K562 (cell line): ENCODE measurements at regions not wholly inside any gene's neighbourhood (a gene's known extent, or its start where the extent isn't known, plus 50 kb on each side); places are given as distances from the start of the nearest gene placed in this dataset.

Experiments used
- CBX2 ChIP-seq: fragments of 200-600 bp; sonication (generic); IDR thresholded peaks from one replicate; pipeline ENCODE4 v1.6.1; 2012; ENCODE audit warnings: mild to moderate bottlenecking, low read length, inconsistent platforms; ENCODE audit not compliant: insufficient read depth, poor library complexity, severe bottlenecking
- CXXC5 ChIP-seq: fragments of 250-450 bp; sonication (Bioruptor Pico); IDR thresholded peaks from 2 replicates; pipeline ENCODE4 v1.8.0; 2022; ENCODE audit warnings: inconsistent platforms, mild to moderate bottlenecking, moderate library complexity
- MIER1 ChIP-seq: fragments of 450-650 bp; IDR thresholded peaks from 2 replicates; pipeline ENCODE4 v1.6.1; 2016; ENCODE audit warnings: antibody characterized with exemption, mild to moderate bottlenecking, low read depth
- NR2C2 ChIP-seq, 2 experiments: fragments of 200-800 bp in 1 of 2; sonication (Bioruptor generic) in 1 of 2; sonication (generic) in 1 of 2; formaldehyde crosslinking in 1 of 2; IDR thresholded peaks; 2 replicates each; pipeline versions ENCODE4 v1.6.1 to v1.8.0; 2016 to 2022; ENCODE audit warnings: mild to moderate bottlenecking in 1 of 2, missing compliant biosample characterization in 1 of 2, missing genetic modification characterization in 1 of 2, missing genetic modification reagents in 1 of 2
- U2AF2 ChIP-seq: fragments of 200-400 bp; formaldehyde crosslinking; optimal IDR thresholded peaks from 2 replicates; pipeline ENCODE3; 2017; ENCODE audit warnings: low read depth, mild to moderate bottlenecking, low read length
- TF ChIP-seq, protein P1 (sequence below), 2 experiments: fragments of 450-650 bp; formaldehyde crosslinking in 1 of 2; IDR thresholded peaks; 2 replicates each; pipeline versions ENCODE4 v1.4.0 to v1.6.1; 2014 to 2020; ENCODE audit warnings: mild to moderate bottlenecking in 2 of 2, borderline replicate concordance in 1 of 2, low read depth in 1 of 2
- TF ChIP-seq, protein P2 (sequence below): fragments of 200-800 bp; sonication (Bioruptor generic); IDR thresholded peaks from 2 replicates; pipeline ENCODE4 v1.6.1; 2016; ENCODE audit warnings: missing genetic modification characterization, missing compliant biosample characterization
- TF ChIP-seq, protein P3 (sequence below): fragments of 250-450 bp; sonication (Bioruptor Pico); IDR thresholded peaks from 2 replicates; pipeline ENCODE4 v1.5.0; 2022; ENCODE audit warnings: mild to moderate bottlenecking

DNA sequence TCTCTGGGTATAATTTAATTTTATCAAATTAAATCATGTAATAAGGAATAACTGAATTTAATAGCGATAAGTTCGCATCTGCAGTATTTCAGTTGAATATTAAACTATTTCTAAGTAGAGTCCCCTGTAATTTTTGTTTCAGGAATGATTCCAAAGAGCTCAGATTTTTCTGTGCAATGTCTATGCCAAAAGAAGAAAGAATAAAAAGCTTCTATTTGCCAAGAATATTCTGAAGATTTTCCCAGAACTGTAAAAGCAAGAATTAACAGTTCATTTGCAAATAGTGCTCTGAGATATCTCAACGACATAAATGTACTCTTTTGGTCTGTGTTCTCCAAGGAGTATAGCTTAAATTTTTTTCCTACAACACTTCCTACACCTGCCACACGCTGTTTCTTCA lies 1242.8 kb upstream of the DIAPH2 start (continued):
- no peak for TF ChIP-seq CBX2
- no peak for TF ChIP-seq NR2C2 (CRISPR knock-in tag; IDR thresholded peaks at IDR 0.05)
- no peak for TF ChIP-seq NR2C2 (tag; IDR thresholded peaks at IDR 0.05)
- TF ChIP-seq, protein P1, sequence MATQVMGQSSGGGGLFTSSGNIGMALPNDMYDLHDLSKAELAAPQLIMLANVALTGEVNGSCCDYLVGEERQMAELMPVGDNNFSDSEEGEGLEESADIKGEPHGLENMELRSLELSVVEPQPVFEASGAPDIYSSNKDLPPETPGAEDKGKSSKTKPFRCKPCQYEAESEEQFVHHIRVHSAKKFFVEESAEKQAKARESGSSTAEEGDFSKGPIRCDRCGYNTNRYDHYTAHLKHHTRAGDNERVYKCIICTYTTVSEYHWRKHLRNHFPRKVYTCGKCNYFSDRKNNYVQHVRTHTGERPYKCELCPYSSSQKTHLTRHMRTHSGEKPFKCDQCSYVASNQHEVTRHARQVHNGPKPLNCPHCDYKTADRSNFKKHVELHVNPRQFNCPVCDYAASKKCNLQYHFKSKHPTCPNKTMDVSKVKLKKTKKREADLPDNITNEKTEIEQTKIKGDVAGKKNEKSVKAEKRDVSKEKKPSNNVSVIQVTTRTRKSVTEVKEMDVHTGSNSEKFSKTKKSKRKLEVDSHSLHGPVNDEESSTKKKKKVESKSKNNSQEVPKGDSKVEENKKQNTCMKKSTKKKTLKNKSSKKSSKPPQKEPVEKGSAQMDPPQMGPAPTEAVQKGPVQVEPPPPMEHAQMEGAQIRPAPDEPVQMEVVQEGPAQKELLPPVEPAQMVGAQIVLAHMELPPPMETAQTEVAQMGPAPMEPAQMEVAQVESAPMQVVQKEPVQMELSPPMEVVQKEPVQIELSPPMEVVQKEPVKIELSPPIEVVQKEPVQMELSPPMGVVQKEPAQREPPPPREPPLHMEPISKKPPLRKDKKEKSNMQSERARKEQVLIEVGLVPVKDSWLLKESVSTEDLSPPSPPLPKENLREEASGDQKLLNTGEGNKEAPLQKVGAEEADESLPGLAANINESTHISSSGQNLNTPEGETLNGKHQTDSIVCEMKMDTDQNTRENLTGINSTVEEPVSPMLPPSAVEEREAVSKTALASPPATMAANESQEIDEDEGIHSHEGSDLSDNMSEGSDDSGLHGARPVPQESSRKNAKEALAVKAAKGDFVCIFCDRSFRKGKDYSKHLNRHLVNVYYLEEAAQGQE (IDR thresholded peaks at IDR 0.05; ENCODE audit: borderline replicate concordance) = no peak
- TF ChIP-seq, protein P1 (CRISPR knock-in tag; IDR thresholded peaks at IDR 0.05; ENCODE audit: low read depth) = no peak
- no peak for TF ChIP-seq U2AF2
- TF ChIP-seq, protein P2, sequence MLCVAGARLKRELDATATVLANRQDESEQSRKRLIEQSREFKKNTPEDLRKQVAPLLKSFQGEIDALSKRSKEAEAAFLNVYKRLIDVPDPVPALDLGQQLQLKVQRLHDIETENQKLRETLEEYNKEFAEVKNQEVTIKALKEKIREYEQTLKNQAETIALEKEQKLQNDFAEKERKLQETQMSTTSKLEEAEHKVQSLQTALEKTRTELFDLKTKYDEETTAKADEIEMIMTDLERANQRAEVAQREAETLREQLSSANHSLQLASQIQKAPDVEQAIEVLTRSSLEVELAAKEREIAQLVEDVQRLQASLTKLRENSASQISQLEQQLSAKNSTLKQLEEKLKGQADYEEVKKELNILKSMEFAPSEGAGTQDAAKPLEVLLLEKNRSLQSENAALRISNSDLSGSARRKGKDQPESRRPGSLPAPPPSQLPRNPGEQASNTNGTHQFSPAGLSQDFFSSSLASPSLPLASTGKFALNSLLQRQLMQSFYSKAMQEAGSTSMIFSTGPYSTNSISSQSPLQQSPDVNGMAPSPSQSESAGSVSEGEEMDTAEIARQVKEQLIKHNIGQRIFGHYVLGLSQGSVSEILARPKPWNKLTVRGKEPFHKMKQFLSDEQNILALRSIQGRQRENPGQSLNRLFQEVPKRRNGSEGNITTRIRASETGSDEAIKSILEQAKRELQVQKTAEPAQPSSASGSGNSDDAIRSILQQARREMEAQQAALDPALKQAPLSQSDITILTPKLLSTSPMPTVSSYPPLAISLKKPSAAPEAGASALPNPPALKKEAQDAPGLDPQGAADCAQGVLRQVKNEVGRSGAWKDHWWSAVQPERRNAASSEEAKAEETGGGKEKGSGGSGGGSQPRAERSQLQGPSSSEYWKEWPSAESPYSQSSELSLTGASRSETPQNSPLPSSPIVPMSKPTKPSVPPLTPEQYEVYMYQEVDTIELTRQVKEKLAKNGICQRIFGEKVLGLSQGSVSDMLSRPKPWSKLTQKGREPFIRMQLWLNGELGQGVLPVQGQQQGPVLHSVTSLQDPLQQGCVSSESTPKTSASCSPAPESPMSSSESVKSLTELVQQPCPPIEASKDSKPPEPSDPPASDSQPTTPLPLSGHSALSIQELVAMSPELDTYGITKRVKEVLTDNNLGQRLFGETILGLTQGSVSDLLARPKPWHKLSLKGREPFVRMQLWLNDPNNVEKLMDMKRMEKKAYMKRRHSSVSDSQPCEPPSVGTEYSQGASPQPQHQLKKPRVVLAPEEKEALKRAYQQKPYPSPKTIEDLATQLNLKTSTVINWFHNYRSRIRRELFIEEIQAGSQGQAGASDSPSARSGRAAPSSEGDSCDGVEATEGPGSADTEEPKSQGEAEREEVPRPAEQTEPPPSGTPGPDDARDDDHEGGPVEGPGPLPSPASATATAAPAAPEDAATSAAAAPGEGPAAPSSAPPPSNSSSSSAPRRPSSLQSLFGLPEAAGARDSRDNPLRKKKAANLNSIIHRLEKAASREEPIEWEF (CRISPR knock-in tag) = no peak
- TF ChIP-seq, protein P3, sequence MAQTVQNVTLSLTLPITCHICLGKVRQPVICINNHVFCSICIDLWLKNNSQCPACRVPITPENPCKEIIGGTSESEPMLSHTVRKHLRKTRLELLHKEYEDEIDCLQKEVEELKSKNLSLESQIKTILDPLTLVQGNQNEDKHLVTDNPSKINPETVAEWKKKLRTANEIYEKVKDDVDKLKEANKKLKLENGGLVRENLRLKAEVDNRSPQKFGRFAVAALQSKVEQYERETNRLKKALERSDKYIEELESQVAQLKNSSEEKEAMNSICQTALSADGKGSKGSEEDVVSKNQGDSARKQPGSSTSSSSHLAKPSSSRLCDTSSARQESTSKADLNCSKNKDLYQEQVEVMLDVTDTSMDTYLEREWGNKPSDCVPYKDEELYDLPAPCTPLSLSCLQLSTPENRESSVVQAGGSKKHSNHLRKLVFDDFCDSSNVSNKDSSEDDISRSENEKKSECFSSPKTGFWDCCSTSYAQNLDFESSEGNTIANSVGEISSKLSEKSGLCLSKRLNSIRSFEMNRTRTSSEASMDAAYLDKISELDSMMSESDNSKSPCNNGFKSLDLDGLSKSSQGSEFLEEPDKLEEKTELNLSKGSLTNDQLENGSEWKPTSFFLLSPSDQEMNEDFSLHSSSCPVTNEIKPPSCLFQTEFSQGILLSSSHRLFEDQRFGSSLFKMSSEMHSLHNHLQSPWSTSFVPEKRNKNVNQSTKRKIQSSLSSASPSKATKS (CRISPR knock-in tag) = no peak
- no peak for TF ChIP-seq MIER1
- TF ChIP-seq CXXC5 (CRISPR knock-in tag) = no peak
